HG03095 (cell line): ENCODE measurements at regions not wholly inside any gene's neighbourhood (a gene's known extent, or its start where the extent isn't known, plus 50 kb on each side); places are given as distances from the start of the nearest gene placed in this dataset.

ENCODE experiments used
- ATAC-seq: cut with Tn5 transposase; IDR thresholded peaks from one replicate; pipeline ENCODE4 v1.9.1; 2021; ENCODE audit warnings: moderate library complexity; ENCODE audit not compliant: unreplicated experiment

DNA sequence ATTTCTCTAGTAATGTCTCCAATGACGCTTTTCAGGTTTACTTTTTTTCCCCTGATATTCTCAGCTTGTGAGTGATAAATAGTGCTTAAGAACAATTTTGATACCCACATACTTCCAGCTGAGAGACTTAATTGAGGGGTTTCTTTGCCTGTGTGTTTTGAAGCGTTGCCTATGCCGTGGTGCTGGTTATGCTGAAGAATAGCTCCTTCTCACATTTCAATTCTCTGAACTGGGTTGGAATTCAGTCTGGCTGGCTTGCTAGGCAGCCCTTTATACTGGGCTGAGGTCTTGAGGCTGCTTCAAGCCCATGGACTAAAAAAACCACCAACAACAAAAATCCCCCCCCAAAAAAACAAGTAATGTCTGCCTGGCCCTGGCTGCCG lies 87.4 kb downstream of the CHST2 start:
- ATAC-seq: no peak

DNA sequence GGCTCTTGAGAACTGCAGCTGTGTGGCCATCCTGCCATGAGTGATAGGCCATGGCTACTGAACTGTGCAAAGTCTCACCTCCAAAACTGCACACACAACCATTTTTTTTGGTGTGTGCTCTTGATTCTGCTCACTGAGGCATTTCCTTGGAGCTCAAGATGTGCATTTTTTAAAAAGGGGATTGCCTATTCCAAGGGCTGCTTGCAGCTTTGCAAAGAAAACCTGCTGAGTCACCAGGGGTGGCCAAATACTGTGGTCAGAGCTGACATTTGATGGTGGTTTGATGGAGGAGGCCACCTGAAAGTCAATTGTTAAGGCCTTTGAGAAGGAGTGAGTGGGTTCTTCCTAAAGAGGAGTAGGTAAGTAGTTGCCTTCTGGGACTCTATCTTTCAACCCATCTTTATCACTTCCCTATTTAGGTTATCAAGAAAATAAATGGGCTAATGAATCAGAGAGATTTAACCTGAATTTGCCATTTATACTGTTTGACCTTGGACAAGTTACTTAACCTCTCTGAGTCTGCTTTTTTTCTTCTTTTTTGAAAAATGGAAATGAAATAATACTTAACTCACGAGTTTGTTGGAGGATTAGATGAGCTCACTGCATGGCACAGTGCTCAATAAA lies 87.9 kb downstream of the CHST2 start:
- ATAC-seq: peak; percentile 87

DNA sequence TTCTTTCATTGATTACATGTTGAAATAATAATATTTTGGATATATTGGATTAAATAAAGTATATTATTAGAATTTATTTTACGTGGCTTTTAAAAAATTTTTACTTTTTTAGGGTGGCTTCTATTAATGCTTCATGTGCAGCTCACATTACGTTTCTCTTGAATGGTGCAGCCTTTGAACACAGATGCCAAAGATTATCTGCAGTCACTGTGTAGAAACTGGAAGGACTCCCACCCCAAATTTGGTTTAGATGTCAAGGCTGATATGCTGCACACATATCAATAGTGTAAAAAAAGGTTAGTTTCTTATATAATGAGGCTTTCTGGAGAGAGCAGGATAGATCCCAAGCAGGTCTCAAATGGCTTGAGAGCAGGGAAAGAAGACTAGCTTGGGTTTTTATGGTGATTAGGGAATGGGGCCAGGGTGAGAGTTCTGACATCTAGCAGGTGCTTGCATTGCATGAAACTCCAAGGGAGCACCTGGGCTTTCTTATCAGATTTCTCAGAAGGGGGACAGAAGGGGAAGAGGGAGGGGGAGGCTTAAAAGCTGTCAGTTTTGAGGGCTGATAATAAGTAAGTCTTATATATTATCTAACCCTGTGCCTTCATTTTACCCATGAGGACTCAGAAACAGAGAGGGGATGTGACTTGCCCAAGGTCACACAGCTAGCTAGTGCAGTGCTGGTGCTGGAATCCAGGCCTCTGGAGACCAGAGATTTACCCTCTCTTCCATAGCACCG lies 89.6 kb downstream of the CHST2 start:
- ATAC-seq: no peak

DNA sequence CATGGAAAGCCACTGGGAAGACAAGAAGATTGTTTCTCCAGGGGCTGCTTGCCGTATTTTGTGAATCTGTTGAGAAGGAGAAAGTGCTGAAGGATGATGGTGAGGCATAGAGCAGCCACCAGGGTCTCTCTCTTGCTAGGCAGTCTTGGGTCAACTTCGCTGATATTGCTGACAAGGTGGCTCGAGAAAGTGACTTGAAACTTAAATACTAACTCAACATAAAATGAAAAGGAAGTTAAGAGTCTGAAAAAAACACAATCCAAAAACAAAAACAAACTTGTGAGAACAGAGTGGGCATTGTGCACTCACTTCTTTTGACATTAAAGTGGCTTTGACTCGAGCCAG lies 90.1 kb downstream of the CHST2 start:
- no peak for ATAC-seq

DNA sequence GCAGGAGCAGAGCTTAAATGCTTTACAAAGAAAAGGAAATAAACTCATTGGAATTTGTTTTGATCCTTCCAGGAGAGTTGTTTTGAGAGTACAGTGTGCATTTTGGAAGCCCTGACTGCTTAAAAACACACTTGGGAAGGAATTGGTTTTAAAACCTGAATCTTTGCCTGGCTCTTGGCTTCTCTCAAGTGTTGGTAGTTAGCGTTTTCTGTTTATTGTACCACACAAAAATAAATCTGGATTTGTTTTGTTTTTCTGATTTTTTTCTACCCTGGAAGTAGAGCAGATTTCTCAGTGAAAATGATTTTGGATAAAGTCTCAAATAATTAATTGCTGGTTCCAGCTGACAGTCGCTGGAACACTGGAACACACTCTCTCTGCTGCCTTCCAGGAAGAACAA lies 90.6 kb downstream of the CHST2 start:
- no peak for ATAC-seq

DNA sequence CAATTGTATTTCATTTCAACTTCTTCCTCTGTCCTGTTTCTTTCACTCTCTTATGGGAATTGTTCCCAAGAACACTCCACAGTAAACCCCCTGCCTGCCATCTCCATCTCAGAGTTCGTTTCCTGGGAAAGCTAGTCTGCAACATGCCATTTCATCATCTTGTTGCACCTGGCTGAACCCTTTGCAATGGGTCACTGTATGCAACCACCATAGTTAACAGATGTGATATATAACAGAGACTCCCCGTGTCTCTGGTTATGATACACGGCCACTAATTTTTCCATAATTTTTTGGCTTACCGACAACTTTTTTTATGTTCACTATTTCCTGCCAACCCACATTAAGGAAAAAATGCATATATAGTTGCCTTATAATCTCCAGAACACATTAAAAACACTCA lies 95.5 kb downstream of the CHST2 start:
- no peak for ATAC-seq
